ENCODE measurements at regions not wholly inside any gene's neighbourhood (a gene's known extent, or its start where the extent isn't known, plus 50 kb on each side); places are given as distances from the start of the nearest gene placed in this dataset.
"Not testable (repeated sequence)": the region's sequence is repeated elsewhere in the genome, so short reads cannot be mapped to it uniquely, and the experiment has no call there.

GRCh38 chrX:137858106-137858505 is 292.2 kb downstream of the ZIC3 start:
- DNase-seq (ENCODE audit: low spot score in 2 of 2) (no peak), FAIRE-seq (no peak)

- DNase-seq (ENCODE audit: low spot score in 2 of 2) (no peak), FAIRE-seq (no peak)
Measured at GRCh38 chrX:137878401-137878800, 312.5 kb downstream of the ZIC3 start.

- DNase-seq (ENCODE audit: low spot score in 2 of 2) (no peak), FAIRE-seq (no peak)
Measured at GRCh38 chrX:137882960-137883359, 317.0 kb downstream of the ZIC3 start.

- FAIRE-seq; DNase-seq (ENCODE audit: low spot score in 2 of 2): not testable (repeated sequence)
Measured at GRCh38 chrX:137884813-137885212, 318.9 kb downstream of the ZIC3 start.

GRCh38 chrX:137891431-137891830 is 325.5 kb downstream of the ZIC3 start:
- DNase-seq (ENCODE audit: low spot score in 2 of 2): no peak

GRCh38 chrX:137896123-137896522 is 330.2 kb downstream of the ZIC3 start:
- DNase-seq (ENCODE audit: low spot score in 2 of 2) (no peak), FAIRE-seq (no peak)

More at GRCh38 chrX:137891431-137891830, 325.5 kb downstream of the ZIC3 start:
- no peak for FAIRE-seq

GRCh38 chrX:137915466-137915865 is 349.5 kb downstream of the ZIC3 start:
- FAIRE-seq (no peak), DNase-seq (ENCODE audit: low spot score in 2 of 2) (no peak)

GRCh38 chrX:137916090-137916746 is 350.3 kb downstream of the ZIC3 start:
- FAIRE-seq: no peak
- DNase-seq (ENCODE audit: low spot score in 2 of 2): no peak

GRCh38 chrX:137926090-137926489 is 360.2 kb downstream of the ZIC3 start:
- no peak for DNase-seq (ENCODE audit: low spot score in 2 of 2)
- FAIRE-seq: no peak

GRCh38 chrX:137929951-137930350 is 364.0 kb downstream of the ZIC3 start:
- FAIRE-seq (no peak), DNase-seq (ENCODE audit: low spot score in 2 of 2) (no peak)

GRCh38 chrX:137930533-137930932 is 364.6 kb downstream of the ZIC3 start:
- DNase-seq (ENCODE audit: low spot score in 2 of 2) (no peak), FAIRE-seq (no peak)

- FAIRE-seq; DNase-seq (ENCODE audit: low spot score in 2 of 2): not testable (repeated sequence)
Measured at GRCh38 chrX:137934214-137934613, 368.3 kb downstream of the ZIC3 start.

- FAIRE-seq: not testable (repeated sequence)
Measured at GRCh38 chrX:137934887-137935286, 369.0 kb downstream of the ZIC3 start.

GRCh38 chrX:137945470-137945869 is 379.5 kb downstream of the ZIC3 start:
- DNase-seq (ENCODE audit: low spot score in 2 of 2) (no peak), FAIRE-seq (no peak)

More at GRCh38 chrX:137934887-137935286, 369.0 kb downstream of the ZIC3 start:
- DNase-seq (ENCODE audit: low spot score in 2 of 2): not testable (repeated sequence)

- no peak for DNase-seq (ENCODE audit: low spot score in 2 of 2)
- no peak for FAIRE-seq
Measured at GRCh38 chrX:137969191-137969590, 403.3 kb downstream of the ZIC3 start.

- FAIRE-seq: no peak
- no peak for DNase-seq (ENCODE audit: low spot score in 2 of 2)
Measured at GRCh38 chrX:137982472-137983172, 416.7 kb downstream of the ZIC3 start.

- DNase-seq (ENCODE audit: low spot score in 2 of 2) (no peak), FAIRE-seq (no peak)
Measured at GRCh38 chrX:137988470-137988869, 422.5 kb downstream of the ZIC3 start.

GRCh38 chrX:137998619-137999018 is 432.7 kb downstream of the ZIC3 start:
- no peak for FAIRE-seq
- no peak for DNase-seq (ENCODE audit: low spot score in 2 of 2)

- DNase-seq (ENCODE audit: low spot score in 2 of 2) (no peak), FAIRE-seq (no peak)
Measured at GRCh38 chrX:137999071-137999470, 433.1 kb downstream of the ZIC3 start.

GRCh38 chrX:137999552-137999951 is 433.6 kb downstream of the ZIC3 start:
- DNase-seq (ENCODE audit: low spot score in 2 of 2) (no peak), FAIRE-seq (no peak)

- FAIRE-seq (no peak), DNase-seq (ENCODE audit: low spot score in 2 of 2) (no peak)
Measured at GRCh38 chrX:138001226-138001625, 435.3 kb downstream of the ZIC3 start.

- DNase-seq (ENCODE audit: low spot score in 2 of 2) (no peak), FAIRE-seq (no peak)
Measured at GRCh38 chrX:138006180-138006579, 440.3 kb downstream of the ZIC3 start.
